ENCODE measurements at regions not wholly inside any gene's neighbourhood (a gene's known extent, or its start where the extent isn't known, plus 50 kb on each side); places are given as distances from the start of the nearest gene placed in this dataset.
"Not testable (repeated sequence)": the region's sequence is repeated elsewhere in the genome, so short reads cannot be mapped to it uniquely, and the experiment has no call there.

- DNase-seq (no peak), ATAC-seq (no peak)
- Mint-ChIP-seq H3K36me3 (peaks cover 0 to 5% (median 0%) of the 10 kb centered on the region in 5 donors), H3K9me3 (peaks cover 0 to 3% (median 0%) of the 10 kb centered on the region in 11 donors), H3K27me3 (peaks cover 0 to 6% (median 0%) of the 10 kb centered on the region in 5 donors), H3K27ac (no peak overlapping the region), H3K4me1 (no peaks in the 10 kb centered on the region), H3K4me3 (no peak overlapping the region)
- Histone ChIP-seq H3K4me1 (ENCODE audit: control insufficient read depth in 2 of 2, insufficient read depth in 2 of 2, low read length in 2 of 2) (no peaks in the 10 kb centered on the region), H3K36me3 (ENCODE audit: control insufficient read depth in 2 of 3, insufficient read depth in 3 of 3, low read length in 3 of 3) (no peaks in the 10 kb centered on the region), H3K4me3 (ENCODE audit: low read length) (no peak overlapping the region), H3K27ac (ENCODE audit: low read depth, low read length) (no peak overlapping the region), H3K27me3 (ENCODE audit: control insufficient read depth in 2 of 2, insufficient read depth in 2 of 2, low read length in 2 of 2) (no peaks in the 10 kb centered on the region), H3K9me3 (ENCODE audit: control insufficient read depth in 2 of 3, low read length in 3 of 3) (no peaks in the 10 kb centered on the region)
- POLR2A ChIA-PET, result no interaction called here
- CTCF ChIA-PET, result no interaction called here
- intact Hi-C loops (cut with micrococcal nuclease), result no loop called here
Measured at GRCh38 chr7:136278057-136278456, 300.9 kb upstream of the MTPN start.

GRCh38 chr7:136275794-136276193 lies 298.6 kb upstream of the MTPN start:
- no peaks in the 10 kb centered on the region for H3K4me1 ChIP-seq (ENCODE audit: control insufficient read depth in 2 of 2, insufficient read depth in 2 of 2, low read length in 2 of 2)
- intact Hi-C loops (cut with micrococcal nuclease), result no loop called here
- no peaks in the 10 kb centered on the region for H3K36me3 ChIP-seq (ENCODE audit: control insufficient read depth in 2 of 3, insufficient read depth in 3 of 3, low read length in 3 of 3)
- DNase-seq (no peak), ATAC-seq (no peak)
- H3K27ac ChIP-seq (ENCODE audit: low read depth, low read length), result no peak overlapping the region
- H3K4me3 ChIP-seq (ENCODE audit: low read length), result no peak overlapping the region
- Mint-ChIP-seq H3K27ac (no peak overlapping the region), H3K27me3 (peaks cover 0 to 4% (median 0%) of the 10 kb centered on the region in 5 donors), H3K4me3 (no peak overlapping the region), H3K9me3 (peaks cover 0 to 3% (median 0%) of the 10 kb centered on the region in 11 donors), H3K36me3 (peaks cover 0 to 4% (median 0%) of the 10 kb centered on the region in 5 donors), H3K4me1 (no peaks in the 10 kb centered on the region)
- ChIA-PET CTCF (no interaction called here), POLR2A (no interaction called here)
- no peaks in the 10 kb centered on the region for H3K27me3 ChIP-seq (ENCODE audit: control insufficient read depth in 2 of 2, insufficient read depth in 2 of 2, low read length in 2 of 2)
- H3K9me3 ChIP-seq (ENCODE audit: control insufficient read depth in 2 of 3, low read length in 3 of 3), result no peaks in the 10 kb centered on the region

- DNase-seq, result no peak
- H3K4me1 ChIP-seq (ENCODE audit: control insufficient read depth in 2 of 2, insufficient read depth in 2 of 2, low read length in 2 of 2), result no peaks in the 10 kb centered on the region
- H3K9me3 ChIP-seq (ENCODE audit: control insufficient read depth in 2 of 3, low read length in 3 of 3), result no peaks in the 10 kb centered on the region
- ChIA-PET POLR2A (no interaction called here), CTCF (no interaction called here)
- Mint-ChIP-seq H3K9me3 (peaks cover 0 to 5% (median 0%) of the 10 kb centered on the region in 11 donors), H3K36me3 (no peaks in the 10 kb centered on the region), H3K4me1 (no peaks in the 10 kb centered on the region), H3K27me3 (no peaks in the 10 kb centered on the region), H3K4me3 (no peak overlapping the region), H3K27ac (no peak overlapping the region)
- ATAC-seq, result no peak
- H3K36me3 ChIP-seq (ENCODE audit: control insufficient read depth in 2 of 3, insufficient read depth in 3 of 3, low read length in 3 of 3), result no peaks in the 10 kb centered on the region
- no peak overlapping the region for H3K27ac ChIP-seq (ENCODE audit: low read depth, low read length)
- intact Hi-C loops (cut with micrococcal nuclease), result no loop called here
- H3K27me3 ChIP-seq (ENCODE audit: control insufficient read depth in 2 of 2, insufficient read depth in 2 of 2, low read length in 2 of 2), result no peaks in the 10 kb centered on the region
- H3K4me3 ChIP-seq (ENCODE audit: low read length), result no peak overlapping the region
Measured at GRCh38 chr7:136274636-136275345, 297.6 kb upstream of the MTPN start.

- no peak for ATAC-seq
- H3K4me3 Mint-ChIP-seq, result no peak overlapping the region
Measured at GRCh38 chr7:136272934-136273333, 295.8 kb upstream of the MTPN start.

GRCh38 chr7:136267822-136268221 lies 290.7 kb upstream of the MTPN start:
- Histone ChIP-seq H3K36me3 (ENCODE audit: control insufficient read depth in 2 of 3, insufficient read depth in 3 of 3, low read length in 3 of 3) (no peaks in the 10 kb centered on the region), H3K4me3 (ENCODE audit: low read length) (no peak overlapping the region), H3K27me3 (ENCODE audit: control insufficient read depth in 2 of 2, insufficient read depth in 2 of 2, low read length in 2 of 2) (no peaks in the 10 kb centered on the region), H3K4me1 (ENCODE audit: control insufficient read depth in 2 of 2, insufficient read depth in 2 of 2, low read length in 2 of 2) (no peaks in the 10 kb centered on the region), H3K9me3 (ENCODE audit: control insufficient read depth in 2 of 3, low read length in 3 of 3) (peaks cover 0 to 10% (median 0%) of the 10 kb centered on the region in 3 experiments), H3K27ac (ENCODE audit: low read depth, low read length) (no peak overlapping the region)
- Mint-ChIP-seq H3K4me1 (no peaks in the 10 kb centered on the region), H3K27me3 (peaks cover 0 to 3% (median 0%) of the 10 kb centered on the region in 5 donors), H3K9me3 (peaks cover 6 to 35% (median 18%) of the 10 kb centered on the region in 11 donors), H3K36me3 (peaks cover 0 to 12% (median 0%) of the 10 kb centered on the region in 5 donors), H3K27ac (no peak overlapping the region), H3K4me3 (no peak overlapping the region)
- CTCF ChIA-PET, result no interaction called here
- POLR2A ChIA-PET, result no interaction called here
- ATAC-seq, result no peak
- intact Hi-C loops (cut with micrococcal nuclease), result no loop called here
- no peak for DNase-seq

More at GRCh38 chr7:136272934-136273333, 295.8 kb upstream of the MTPN start:
- ChIA-PET POLR2A (no interaction called here), CTCF (no interaction called here)
- no peak overlapping the region for H3K4me3 ChIP-seq (ENCODE audit: low read length)
- no peaks in the 10 kb centered on the region for H3K4me1 ChIP-seq (ENCODE audit: control insufficient read depth in 2 of 2, insufficient read depth in 2 of 2, low read length in 2 of 2)
- Mint-ChIP-seq H3K9me3 (peaks cover 0 to 10% (median 5%) of the 10 kb centered on the region in 11 donors), H3K27me3 (no peaks in the 10 kb centered on the region), H3K36me3 (no peaks in the 10 kb centered on the region), H3K4me1 (no peaks in the 10 kb centered on the region), H3K27ac (no peak overlapping the region)
- no peaks in the 10 kb centered on the region for H3K36me3 ChIP-seq (ENCODE audit: control insufficient read depth in 2 of 3, insufficient read depth in 3 of 3, low read length in 3 of 3)
- H3K27ac ChIP-seq (ENCODE audit: low read depth, low read length), result no peak overlapping the region
- no peak for DNase-seq
- no peaks in the 10 kb centered on the region for H3K9me3 ChIP-seq (ENCODE audit: control insufficient read depth in 2 of 3, low read length in 3 of 3)
- no peaks in the 10 kb centered on the region for H3K27me3 ChIP-seq (ENCODE audit: control insufficient read depth in 2 of 2, insufficient read depth in 2 of 2, low read length in 2 of 2)
- intact Hi-C loops (cut with micrococcal nuclease), result no loop called here

GRCh38 chr7:136266457-136266856 lies 289.3 kb upstream of the MTPN start:
- no peak for ATAC-seq
- Mint-ChIP-seq H3K4me1 (no peaks in the 10 kb centered on the region), H3K9me3 (peaks cover 9 to 44% (median 22%) of the 10 kb centered on the region in 11 donors), H3K4me3 (no peak overlapping the region), H3K36me3 (peaks cover 0 to 12% (median 0%) of the 10 kb centered on the region in 5 donors), H3K27me3 (peaks cover 0 to 3% (median 0%) of the 10 kb centered on the region in 5 donors), H3K27ac (no peak overlapping the region)
- H3K36me3 ChIP-seq (ENCODE audit: control insufficient read depth in 2 of 3, insufficient read depth in 3 of 3, low read length in 3 of 3), result no peaks in the 10 kb centered on the region
- H3K9me3 ChIP-seq (ENCODE audit: control insufficient read depth in 2 of 3, low read length in 3 of 3), result peaks cover 0 to 10% (median 0%) of the 10 kb centered on the region in 3 experiments
- no peaks in the 10 kb centered on the region for H3K27me3 ChIP-seq (ENCODE audit: control insufficient read depth in 2 of 2, insufficient read depth in 2 of 2, low read length in 2 of 2)
- CTCF ChIA-PET, result no interaction called here
- no peak overlapping the region for H3K4me3 ChIP-seq (ENCODE audit: low read length)
- no peaks in the 10 kb centered on the region for H3K4me1 ChIP-seq (ENCODE audit: control insufficient read depth in 2 of 2, insufficient read depth in 2 of 2, low read length in 2 of 2)
- intact Hi-C loops (cut with micrococcal nuclease), result no loop called here
- DNase-seq, result no peak
- POLR2A ChIA-PET, result no interaction called here
- no peak overlapping the region for H3K27ac ChIP-seq (ENCODE audit: low read depth, low read length)

- ATAC-seq; H3K36me3 ChIP-seq (ENCODE audit: control insufficient read depth in 2 of 3, insufficient read depth in 3 of 3, low read length in 3 of 3); H3K4me3 Mint-ChIP-seq; H3K4me1 Mint-ChIP-seq; CTCF ChIA-PET; intact Hi-C loops (cut with micrococcal nuclease); H3K27me3 Mint-ChIP-seq; H3K27ac ChIP-seq (ENCODE audit: low read depth, low read length); H3K27me3 ChIP-seq (ENCODE audit: control insufficient read depth in 2 of 2, insufficient read depth in 2 of 2, low read length in 2 of 2); H3K4me1 ChIP-seq (ENCODE audit: control insufficient read depth in 2 of 2, insufficient read depth in 2 of 2, low read length in 2 of 2); H3K27ac Mint-ChIP-seq; H3K4me3 ChIP-seq (ENCODE audit: low read length); POLR2A ChIA-PET; DNase-seq: not testable (repeated sequence)
- peaks cover 0 to 10% (median 0%) of the 10 kb centered on the region in 3 experiments for H3K9me3 ChIP-seq (ENCODE audit: control insufficient read depth in 2 of 3, low read length in 3 of 3)
- peaks cover 0 to 12% (median 0%) of the 10 kb centered on the region in 5 donors for H3K36me3 Mint-ChIP-seq
- H3K9me3 Mint-ChIP-seq, result peaks cover 14 to 50% (median 34%) of the 10 kb centered on the region in 11 donors
Measured at GRCh38 chr7:136264304-136264703, 287.1 kb upstream of the MTPN start.
